ENCODE measurements at regions not wholly inside any gene's neighbourhood (a gene's known extent, or its start where the extent isn't known, plus 50 kb on each side); places are given as distances from the start of the nearest gene placed in this dataset.

DNA sequence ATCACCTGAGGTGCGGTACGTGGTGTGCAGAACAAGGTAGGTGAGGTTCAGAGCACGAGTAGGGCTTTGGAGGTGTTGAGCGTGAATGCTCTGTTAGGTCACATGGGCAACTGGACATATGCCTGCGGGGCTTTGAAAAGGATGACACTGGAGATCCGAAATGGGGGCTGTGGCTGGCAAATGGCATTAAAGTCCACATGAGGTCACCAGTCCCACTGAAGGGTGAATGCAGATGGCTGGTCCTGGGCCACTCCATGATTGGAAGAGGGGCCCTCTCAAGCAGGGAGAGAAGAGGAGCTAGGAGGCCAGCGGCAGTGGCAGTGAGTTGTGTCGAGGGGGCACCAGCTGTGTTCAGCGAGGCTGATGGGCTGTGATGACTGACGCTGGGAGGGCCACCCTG lies 254.9 kb upstream of the SHH start:
- TF ChIP-seq POLR2AphosphoS5 (IDR thresholded peaks at IDR 0.05) (no peak), CTCF (IDR thresholded peaks at IDR 0.05 in 8 of 11, conservative IDR thresholded peaks at IDR 0.05 in 3 of 11) (no peak), POLR2A (IDR thresholded peaks at IDR 0.05) (no peak)
